ENCODE measurements at regions not wholly inside any gene's neighbourhood (a gene's known extent, or its start where the extent isn't known, plus 50 kb on each side); places are given as distances from the start of the nearest gene placed in this dataset.

DNA sequence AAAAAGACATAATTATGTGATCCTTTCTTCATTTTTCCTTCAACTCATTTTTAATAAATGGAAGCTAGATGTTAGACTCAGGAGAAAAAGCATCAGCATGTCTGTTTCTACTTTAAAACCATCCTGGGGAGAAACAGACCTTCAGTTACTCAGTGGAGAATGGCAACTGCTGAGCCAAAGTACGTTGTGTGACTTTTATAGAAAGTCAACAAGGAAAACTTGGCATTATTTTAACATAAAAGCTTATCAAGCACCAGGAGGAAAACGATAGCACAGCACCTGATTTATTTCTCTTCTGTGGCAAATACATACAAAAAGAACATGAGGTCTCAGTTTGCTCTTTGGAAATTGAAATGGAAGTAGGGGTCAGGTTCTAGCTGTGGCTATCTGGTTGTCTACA is 115.3 kb upstream of the RIPOR2 start:
- TF ChIP-seq, protein P1, sequence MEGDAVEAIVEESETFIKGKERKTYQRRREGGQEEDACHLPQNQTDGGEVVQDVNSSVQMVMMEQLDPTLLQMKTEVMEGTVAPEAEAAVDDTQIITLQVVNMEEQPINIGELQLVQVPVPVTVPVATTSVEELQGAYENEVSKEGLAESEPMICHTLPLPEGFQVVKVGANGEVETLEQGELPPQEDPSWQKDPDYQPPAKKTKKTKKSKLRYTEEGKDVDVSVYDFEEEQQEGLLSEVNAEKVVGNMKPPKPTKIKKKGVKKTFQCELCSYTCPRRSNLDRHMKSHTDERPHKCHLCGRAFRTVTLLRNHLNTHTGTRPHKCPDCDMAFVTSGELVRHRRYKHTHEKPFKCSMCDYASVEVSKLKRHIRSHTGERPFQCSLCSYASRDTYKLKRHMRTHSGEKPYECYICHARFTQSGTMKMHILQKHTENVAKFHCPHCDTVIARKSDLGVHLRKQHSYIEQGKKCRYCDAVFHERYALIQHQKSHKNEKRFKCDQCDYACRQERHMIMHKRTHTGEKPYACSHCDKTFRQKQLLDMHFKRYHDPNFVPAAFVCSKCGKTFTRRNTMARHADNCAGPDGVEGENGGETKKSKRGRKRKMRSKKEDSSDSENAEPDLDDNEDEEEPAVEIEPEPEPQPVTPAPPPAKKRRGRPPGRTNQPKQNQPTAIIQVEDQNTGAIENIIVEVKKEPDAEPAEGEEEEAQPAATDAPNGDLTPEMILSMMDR (IDR thresholded peaks at IDR 0.05), result no peak
- no peak for TF ChIP-seq POLR2A (IDR thresholded peaks at IDR 0.05)
